NT2/D1 (cell line): ENCODE measurements at regions not wholly inside any gene's neighbourhood (a gene's known extent, or its start where the extent isn't known, plus 50 kb on each side); places are given as distances from the start of the nearest gene placed in this dataset.

ENCODE experiments used
- DNase-seq: peaks from one replicate; pipeline ENCODE4 v3.0.0-alpha.2; 2011; ENCODE audit warnings: low read depth, low spot score
- H3K27me3 ChIP-seq: 2 replicates; pipeline ENCODE4 v1.6.0; 2011; ENCODE audit warnings: mild to moderate bottlenecking; ENCODE audit not compliant: insufficient read length, insufficient read depth
- H3K36me3 ChIP-seq: 2 replicates; pipeline ENCODE4 v1.6.1; 2011; ENCODE audit warnings: mild to moderate bottlenecking, low read length, mixed read lengths; ENCODE audit not compliant: insufficient read depth, insufficient read length
- H3K4me1 ChIP-seq: 2 replicates; pipeline ENCODE4 v1.5.1; 2011; ENCODE audit not compliant: insufficient read depth, insufficient read length
- H3K4me3 ChIP-seq: 2 replicates; pipeline ENCODE4 v1.5.1; 2011; ENCODE audit warnings: low read depth; ENCODE audit not compliant: insufficient read length
- H3K9ac ChIP-seq: 2 replicates; pipeline ENCODE4 v1.6.0; 2011; ENCODE audit warnings: low read depth; ENCODE audit not compliant: insufficient read length
- H3K9me3 ChIP-seq: 2 replicates; pipeline ENCODE4 v1.5.1; 2011; ENCODE audit warnings: mild to moderate bottlenecking, low read length; ENCODE audit not compliant: insufficient read depth
- SUZ12 ChIP-seq: IDR thresholded peaks from 2 replicates; pipeline ENCODE4 v1.6.1; 2011; ENCODE audit not compliant: insufficient read length, insufficient read depth; ENCODE audit errors: extremely low read depth
- YY1 ChIP-seq: IDR thresholded peaks from 2 replicates; pipeline ENCODE4 v1.6.1; 2011; ENCODE audit not compliant: insufficient read length, insufficient read depth
- ZNF274 ChIP-seq: IDR thresholded peaks from 2 replicates; pipeline ENCODE4 v1.6.1; 2011; ENCODE audit warnings: mild to moderate bottlenecking, low read depth, low read length

GRCh38 chr10:4527281-4527970 is 298.6 kb upstream of the AKR1E2 start:
- TF ChIP-seq YY1 (no peak), SUZ12 (no peak), ZNF274 (no peak)
- no peaks in the 10 kb centered on the region for H3K9me3 ChIP-seq
- H3K4me1 ChIP-seq, result no peaks in the 10 kb centered on the region
- no peak overlapping the region for H3K9ac ChIP-seq
- no peak for DNase-seq
- no peaks in the 10 kb centered on the region for H3K36me3 ChIP-seq
- H3K27me3 ChIP-seq, result no peaks in the 10 kb centered on the region
- H3K4me3 ChIP-seq, result no peak overlapping the region

- TF ChIP-seq ZNF274, result no peak
- no peak for TF ChIP-seq SUZ12
- H3K4me3 ChIP-seq, result no peak overlapping the region
- no peak for DNase-seq
- H3K9me3 ChIP-seq, result no peaks in the 10 kb centered on the region
- no peaks in the 10 kb centered on the region for H3K27me3 ChIP-seq
- H3K9ac ChIP-seq, result no peak overlapping the region
- H3K36me3 ChIP-seq, result no peaks in the 10 kb centered on the region
- no peaks in the 10 kb centered on the region for H3K4me1 ChIP-seq
Observed at GRCh38 chr10:4526311-4526731, 299.7 kb upstream of the AKR1E2 start.

- H3K9ac ChIP-seq, result no peak overlapping the region
- no peak overlapping the region for H3K4me3 ChIP-seq
- no peak for DNase-seq
- H3K9me3 ChIP-seq, result no peaks in the 10 kb centered on the region
- no peaks in the 10 kb centered on the region for H3K27me3 ChIP-seq
- H3K4me1 ChIP-seq, result no peaks in the 10 kb centered on the region
- TF ChIP-seq SUZ12 (no peak), YY1 (no peak), ZNF274 (no peak)
- H3K36me3 ChIP-seq, result no peaks in the 10 kb centered on the region
Observed at GRCh38 chr10:4525103-4525502, 300.9 kb upstream of the AKR1E2 start.

GRCh38 chr10:4522296-4523000 is 303.6 kb upstream of the AKR1E2 start:
- no peaks in the 10 kb centered on the region for H3K36me3 ChIP-seq
- no peak overlapping the region for H3K4me3 ChIP-seq
- H3K9me3 ChIP-seq, result no peaks in the 10 kb centered on the region
- no peak for TF ChIP-seq SUZ12
- no peaks in the 10 kb centered on the region for H3K27me3 ChIP-seq
- H3K4me1 ChIP-seq, result no peaks in the 10 kb centered on the region
- no peak overlapping the region for H3K9ac ChIP-seq
- no peak for DNase-seq

GRCh38 chr10:4519658-4520402 is 306.2 kb upstream of the AKR1E2 start:
- H3K4me1 ChIP-seq, result no peaks in the 10 kb centered on the region
- no peak overlapping the region for H3K4me3 ChIP-seq
- no peaks in the 10 kb centered on the region for H3K36me3 ChIP-seq
- H3K9me3 ChIP-seq, result no peaks in the 10 kb centered on the region
- DNase-seq, result no peak
- no peak for TF ChIP-seq SUZ12
- TF ChIP-seq ZNF274, result no peak
- TF ChIP-seq YY1, result no peak
- H3K9ac ChIP-seq, result no peak overlapping the region
- no peaks in the 10 kb centered on the region for H3K27me3 ChIP-seq

GRCh38 chr10:4517746-4518145 is 308.3 kb upstream of the AKR1E2 start:
- no peaks in the 10 kb centered on the region for H3K4me1 ChIP-seq
- TF ChIP-seq ZNF274 (no peak), YY1 (no peak), SUZ12 (no peak)
- no peak for DNase-seq
- H3K27me3 ChIP-seq, result no peaks in the 10 kb centered on the region
- H3K36me3 ChIP-seq, result no peaks in the 10 kb centered on the region
- no peak overlapping the region for H3K9ac ChIP-seq
- no peaks in the 10 kb centered on the region for H3K9me3 ChIP-seq
- no peak overlapping the region for H3K4me3 ChIP-seq

GRCh38 chr10:4515721-4516120 is 310.3 kb upstream of the AKR1E2 start:
- no peak for TF ChIP-seq YY1
- TF ChIP-seq ZNF274, result no peak
- H3K9me3 ChIP-seq, result no peaks in the 10 kb centered on the region
- H3K9ac ChIP-seq, result no peak overlapping the region
- DNase-seq, result no peak
- H3K27me3 ChIP-seq, result no peaks in the 10 kb centered on the region
- H3K4me3 ChIP-seq, result no peak overlapping the region
- no peaks in the 10 kb centered on the region for H3K36me3 ChIP-seq
- H3K4me1 ChIP-seq, result no peaks in the 10 kb centered on the region
